HG02938 (cell line): ENCODE measurements at regions not wholly inside any gene's neighbourhood (a gene's known extent, or its start where the extent isn't known, plus 50 kb on each side); places are given as distances from the start of the nearest gene placed in this dataset.

Source experiments
- ATAC-seq: cut with Tn5 transposase; IDR thresholded peaks from one replicate; pipeline ENCODE4 v1.9.1; 2021; ENCODE audit warnings: mild to moderate bottlenecking, moderate library complexity; ENCODE audit not compliant: unreplicated experiment

DNA sequence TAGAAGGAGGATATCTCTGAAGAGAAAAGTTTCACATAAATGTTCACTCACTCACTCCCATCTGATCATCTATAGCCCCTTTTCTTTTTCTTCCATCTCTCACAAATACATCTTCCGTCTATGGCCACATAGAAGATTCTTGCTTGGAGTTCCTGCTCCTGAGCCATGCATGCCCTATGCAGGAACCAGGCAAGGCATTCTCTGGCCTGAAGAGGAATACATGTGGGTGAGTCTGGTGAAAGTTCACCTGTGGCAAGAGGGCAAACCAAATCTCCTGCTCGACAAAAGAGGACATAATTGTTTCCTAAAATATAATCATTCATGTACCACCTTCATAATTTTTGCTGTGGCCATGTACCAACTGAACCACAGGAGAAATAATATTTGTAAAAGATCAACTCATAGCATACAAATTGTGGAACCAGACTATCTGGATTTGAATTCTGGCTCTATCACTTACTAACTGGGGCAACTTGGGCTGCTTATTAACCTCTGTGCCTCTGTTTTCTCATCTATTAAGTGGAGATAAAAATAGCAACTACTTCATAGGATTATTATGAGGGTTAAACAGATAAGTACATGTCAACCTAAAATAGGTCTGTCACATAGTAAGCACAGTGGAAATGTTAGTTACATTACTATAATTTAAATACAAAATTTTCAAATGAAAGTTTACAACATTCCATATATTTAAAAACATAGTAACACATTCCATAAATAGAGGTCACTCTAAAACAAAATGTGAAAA is 121.2 kb upstream of the NFIB start:
- ATAC-seq = no peak

DNA sequence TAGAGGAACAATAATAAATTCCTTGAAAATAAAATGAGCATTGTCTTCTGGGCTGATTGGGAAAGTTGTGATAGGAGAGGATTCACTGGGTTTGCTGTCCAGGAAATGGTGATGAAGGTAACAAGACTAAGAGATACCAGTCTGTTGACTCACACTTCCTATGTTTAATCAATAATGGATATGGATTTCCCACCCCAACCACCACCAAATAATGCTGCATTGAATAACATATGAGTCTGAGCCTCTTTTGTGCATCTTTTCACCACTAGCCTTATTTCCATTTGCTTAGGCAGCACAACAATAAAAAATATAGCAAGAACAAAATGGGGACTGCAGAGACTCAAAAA is 120.2 kb upstream of the NFIB start:
- ATAC-seq = no peak

DNA sequence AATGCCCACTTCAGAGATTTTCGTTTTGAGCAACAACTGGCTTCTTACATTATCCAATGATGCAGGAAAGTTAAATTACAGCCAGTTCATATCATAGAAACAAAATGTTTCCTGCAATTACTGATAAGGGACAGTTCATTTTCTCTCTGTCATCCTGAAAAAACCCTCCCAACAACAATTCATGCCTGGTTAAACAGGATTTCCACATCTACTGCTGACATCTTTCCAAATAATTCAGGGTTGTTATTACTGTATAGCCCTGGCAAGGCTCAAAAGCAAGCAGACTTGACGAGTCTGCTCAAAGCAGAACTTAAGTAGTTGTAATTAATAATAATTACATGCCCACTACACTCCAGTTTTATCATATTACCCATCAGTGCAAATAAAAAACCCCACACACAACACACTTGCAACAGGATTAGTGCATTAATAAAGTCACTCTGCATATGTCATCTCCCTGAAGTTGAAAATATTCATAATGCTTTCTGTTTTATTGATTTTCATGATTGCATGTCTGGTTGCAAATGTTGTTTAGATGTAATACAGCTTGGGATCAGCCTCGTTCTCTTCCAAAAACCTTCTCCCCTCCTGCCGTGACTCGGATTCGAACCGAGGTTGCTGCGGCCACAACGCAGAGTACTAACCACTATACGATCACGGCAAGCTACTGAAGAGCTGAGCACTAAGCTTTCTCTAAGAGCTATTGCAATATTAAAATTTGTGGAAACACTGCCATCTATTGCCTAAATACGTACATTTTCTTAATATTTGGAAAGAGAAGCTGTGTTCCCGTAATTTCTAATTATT is 119.6 kb upstream of the NFIB start:
- peak; percentile 44 for ATAC-seq

DNA sequence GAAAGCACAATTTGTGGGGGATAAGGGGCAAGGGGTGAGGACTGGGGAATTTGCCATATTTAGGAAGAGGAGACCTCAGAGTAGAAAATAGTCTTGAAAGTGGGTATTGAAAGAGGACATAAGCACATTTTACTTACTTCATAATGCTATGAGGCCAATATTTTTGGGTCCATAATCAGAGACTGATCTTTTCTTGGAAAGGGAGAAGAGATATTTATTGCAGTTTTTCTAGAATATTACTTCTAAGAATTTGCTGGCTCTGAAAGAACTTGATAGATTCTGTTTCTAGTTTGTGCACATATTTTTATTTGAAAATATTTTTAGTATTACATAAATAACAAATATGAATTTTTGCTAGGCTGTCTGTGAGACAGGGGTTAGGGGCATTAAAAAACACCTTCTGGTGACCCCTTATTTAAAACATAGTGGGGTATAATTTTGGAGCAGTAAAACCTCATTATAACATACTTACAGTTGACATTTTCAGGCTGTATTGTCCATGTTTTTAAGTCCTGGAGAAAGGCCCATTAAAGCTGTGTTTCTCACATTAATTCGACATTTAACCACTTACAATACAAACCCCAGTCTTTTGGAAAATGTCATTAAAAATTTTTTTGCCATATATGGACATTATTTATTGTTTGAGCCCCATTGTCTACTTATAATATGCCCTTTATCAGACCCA is 118.9 kb upstream of the NFIB start:
- no peak for ATAC-seq

DNA sequence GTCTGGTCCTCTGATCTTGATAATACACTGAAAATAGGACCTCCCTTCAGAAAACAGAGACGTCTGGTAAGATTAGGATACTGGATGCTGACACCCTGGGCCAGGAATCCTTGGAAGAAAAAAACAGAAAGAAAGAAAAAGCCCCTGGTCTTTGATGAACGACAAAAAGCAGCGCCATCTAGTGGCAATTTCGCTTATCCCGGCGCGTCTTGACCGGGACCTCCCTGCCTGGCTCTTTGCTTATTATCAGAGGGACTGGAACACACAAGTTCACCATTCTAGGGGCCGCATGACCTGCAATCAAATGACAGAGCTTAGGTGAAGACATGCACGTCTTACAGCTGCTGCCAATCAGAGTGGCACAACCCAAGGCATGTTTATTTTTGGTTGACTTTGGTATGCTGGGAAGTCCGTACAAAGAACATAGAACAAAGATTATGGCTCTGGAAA is 114.9 kb upstream of the NFIB start:
- peak; percentile 55 for ATAC-seq

DNA sequence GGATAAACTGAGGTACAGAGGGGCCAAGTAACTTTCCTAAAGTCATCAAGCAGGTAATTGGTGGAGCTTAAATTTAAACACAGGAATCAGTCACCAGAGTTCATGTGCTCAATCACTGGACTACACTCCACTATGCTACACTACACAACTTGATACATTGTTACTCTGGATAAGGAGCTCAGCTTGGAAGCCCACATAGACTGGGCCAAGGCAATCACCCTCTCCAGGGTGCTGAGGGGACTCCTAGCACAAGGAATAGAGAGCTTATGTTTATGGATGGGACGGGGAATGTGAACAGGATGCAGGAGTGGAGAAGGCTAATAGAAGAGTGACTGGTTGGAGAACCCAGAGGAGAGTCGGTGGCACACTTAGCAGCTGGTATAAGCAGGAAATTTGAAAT is 113.5 kb upstream of the NFIB start:
- ATAC-seq = no peak

DNA sequence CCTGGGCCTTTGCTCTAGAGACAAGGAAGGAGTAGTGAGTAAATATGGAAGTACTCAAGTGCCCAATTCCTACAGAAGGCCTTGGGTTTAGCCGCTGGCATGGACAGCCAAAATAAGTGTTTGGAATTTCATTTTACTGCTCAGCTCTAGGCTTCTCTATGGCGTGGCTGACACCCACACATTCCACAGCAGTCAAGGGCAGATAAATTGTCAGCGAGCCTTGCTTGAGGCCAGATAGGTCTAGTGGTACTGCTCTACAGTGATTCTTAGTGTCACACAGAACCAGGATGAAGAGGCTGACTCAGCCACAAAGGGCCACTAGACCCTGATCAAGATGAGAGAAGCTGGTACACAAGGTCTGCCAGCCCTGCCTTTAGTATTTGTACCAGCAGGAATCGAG is 111.0 kb upstream of the NFIB start:
- ATAC-seq = no peak

DNA sequence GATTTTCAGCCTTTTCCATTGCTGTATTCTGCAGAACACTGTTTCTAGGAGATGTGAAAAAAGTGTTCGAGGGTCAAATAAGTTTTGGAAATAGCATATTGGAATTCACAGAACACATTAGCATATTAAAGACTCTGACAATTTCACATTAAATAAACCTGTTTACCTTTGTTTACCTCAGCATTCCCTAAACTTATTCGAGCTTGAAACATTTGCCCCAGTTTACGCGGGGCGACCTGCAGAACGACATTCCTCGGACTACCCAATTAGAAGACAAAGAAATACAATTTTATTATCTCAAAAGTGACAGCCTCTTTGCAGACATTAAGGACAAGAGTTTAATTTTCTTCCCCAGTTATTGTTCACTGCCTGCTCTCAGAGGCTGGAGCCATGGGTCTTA is 110.3 kb upstream of the NFIB start:
- no peak for ATAC-seq

DNA sequence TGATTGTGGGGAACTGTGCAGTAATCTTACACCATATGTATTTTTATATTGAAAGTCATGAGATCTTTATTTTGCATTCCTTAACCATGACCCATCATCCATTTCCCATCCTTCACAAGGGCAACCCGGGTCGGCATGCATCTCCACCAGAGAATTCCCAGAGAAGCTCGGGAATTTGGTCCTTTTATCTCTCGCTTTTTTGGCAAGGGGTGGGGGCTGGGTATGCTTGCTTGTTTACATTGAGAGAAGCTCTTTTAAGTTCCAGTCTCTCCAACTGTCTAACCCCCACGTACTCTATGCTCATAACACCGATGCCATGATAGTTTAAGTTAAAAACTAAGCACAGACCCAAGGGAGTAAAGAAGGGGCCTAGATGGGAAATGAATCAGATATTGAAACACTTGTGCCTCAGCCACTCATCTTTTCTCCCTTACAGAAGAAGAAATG is 109.9 kb upstream of the NFIB start:
- ATAC-seq = no peak

DNA sequence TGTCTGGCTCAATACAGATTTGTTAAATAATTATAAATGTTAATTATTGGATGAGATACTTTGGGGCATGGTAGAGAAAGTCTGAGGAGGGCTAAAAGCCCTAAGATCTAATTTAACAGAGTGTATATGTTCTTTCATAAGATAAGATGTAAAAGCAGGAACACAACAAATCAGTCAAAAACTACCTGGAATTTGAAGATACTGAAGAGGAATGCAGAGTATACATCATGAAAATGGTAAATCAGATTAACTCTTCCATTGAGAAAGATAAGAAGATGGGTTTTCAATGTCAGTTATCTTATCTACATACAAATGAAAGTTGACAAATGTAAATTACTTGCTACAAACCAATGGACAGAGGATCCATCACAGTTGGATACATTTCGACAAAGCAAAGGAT is 107.3 kb upstream of the NFIB start:
- no peak for ATAC-seq

DNA sequence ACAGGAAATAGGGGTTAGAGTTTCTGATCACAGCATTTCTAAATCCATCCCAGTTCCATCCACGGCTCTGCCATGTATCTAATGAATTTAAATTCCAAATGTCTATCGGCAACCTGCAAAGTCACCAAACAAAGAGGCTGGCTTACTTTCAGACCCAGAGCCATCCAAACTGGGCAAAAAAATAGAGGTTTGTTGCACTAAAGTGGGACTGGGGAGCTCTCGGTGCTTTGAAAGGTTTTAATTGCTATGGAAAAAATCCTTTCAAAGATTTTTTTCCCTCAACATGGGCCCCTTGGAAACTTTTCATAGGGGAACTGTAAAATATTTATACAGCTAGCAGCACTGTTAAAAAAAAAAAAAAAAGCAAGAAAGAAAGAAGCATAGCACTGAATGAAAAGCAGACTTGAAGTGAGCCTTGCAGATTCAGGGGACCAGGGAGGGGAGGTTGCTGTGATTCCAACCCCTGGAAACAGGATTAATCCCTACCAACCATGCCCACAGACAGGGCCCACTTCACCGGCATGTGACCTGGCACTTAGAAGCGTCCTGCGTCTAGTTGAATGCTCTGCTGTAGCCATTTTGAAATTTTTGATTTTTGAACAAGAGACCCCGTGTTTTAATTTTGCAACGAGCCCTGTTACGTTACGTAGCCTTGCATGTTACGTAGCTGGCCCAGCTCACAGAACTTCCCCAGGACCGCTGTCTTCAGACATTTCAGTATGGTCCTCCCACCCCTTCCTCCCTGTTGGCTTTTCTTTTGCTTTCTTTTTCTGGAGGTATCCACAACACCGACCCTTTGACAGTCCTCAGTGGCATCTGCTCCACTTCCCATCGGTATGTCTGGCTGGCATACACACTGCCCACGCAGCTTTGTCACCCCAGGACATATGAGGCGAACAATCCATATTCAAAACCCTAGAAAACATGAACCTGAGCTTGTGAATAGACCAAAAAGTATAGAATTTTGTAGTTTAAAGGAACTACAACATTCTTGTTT is 105.3 kb upstream of the NFIB start:
- ATAC-seq = no peak

DNA sequence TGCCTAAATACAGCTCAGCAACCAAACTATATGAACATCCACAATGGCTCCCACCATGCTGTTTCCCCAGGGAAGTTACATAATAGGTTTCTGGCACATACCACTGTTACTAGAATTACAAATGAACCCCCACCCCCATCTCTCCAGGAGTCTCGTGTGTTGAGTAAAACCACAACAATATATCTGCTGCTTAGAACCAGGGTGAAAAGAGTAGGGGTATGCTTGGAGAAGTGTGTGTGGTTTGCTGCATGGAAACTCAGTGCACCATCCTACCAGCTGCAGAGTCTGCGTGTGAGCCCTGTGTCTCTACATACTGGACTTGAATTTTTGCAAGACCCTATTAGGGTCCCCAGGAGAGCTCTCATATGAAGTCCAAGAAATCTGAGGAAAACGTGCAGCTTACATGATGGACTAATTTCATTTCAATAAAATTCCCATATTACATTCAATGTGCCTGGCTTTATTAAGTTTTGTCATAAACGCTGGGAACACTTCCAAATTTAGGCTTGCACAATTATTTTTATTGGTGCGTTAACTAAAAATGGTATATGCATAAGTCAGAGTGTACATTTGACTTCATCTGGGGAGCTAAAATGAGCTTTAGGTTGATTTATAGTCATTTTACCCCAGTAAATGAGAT is 104.5 kb upstream of the NFIB start:
- no peak for ATAC-seq

DNA sequence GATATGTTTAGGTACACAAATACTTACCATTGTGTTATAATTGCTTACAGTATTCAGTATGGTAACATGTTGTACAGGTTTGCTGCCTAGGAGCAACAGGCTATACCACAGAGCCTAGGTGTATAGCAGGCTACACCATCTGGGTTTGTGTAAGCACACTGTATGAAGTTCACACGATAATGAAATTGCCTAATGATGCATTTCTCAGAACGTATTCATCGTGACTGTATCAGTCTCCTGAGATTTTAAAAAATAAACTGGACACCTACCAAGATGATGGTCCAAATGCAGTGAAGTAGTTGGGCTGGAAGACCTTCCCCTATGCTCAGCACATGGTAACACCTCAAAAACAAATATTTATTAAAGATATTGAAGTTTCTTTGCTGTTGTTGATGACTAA is 103.3 kb upstream of the NFIB start:
- no peak for ATAC-seq

DNA sequence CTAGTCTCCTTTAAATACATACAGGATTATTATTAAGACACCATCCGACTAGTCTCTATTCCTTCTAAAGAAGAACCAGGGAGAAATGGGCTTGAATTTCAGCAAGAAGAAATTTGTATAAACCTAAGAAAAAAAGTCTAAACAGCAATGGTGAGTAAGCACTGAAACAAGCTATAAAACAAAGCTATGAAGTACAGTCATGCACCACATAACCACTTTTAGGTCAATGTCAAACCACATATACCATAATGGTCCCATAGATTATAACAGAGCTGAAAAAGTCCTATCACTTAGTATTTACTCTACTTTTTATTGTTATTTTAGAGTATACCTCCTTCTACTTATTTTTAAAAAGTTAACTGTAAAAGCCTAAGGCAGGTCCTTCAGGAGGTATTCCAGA is 102.0 kb upstream of the NFIB start:
- no peak for ATAC-seq

DNA sequence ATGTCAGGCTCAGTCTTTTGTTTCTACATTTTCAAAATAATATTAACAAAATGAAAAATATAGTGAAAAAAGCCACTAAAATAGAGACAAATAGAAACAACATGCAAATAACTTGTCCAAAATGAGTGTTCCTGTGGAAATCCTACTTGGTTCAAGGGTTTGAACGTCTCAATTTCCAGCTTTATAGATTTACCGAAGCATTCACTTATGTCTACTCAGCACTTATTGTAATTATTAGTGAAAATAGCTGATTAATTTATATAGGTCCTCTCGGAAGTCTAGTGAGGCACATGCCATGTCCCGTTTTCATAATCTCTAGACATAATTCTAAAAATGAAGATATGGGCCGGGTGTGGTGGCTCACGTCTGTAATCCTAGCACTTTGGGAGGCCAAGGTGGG is 99.9 kb upstream of the NFIB start:
- no peak for ATAC-seq

DNA sequence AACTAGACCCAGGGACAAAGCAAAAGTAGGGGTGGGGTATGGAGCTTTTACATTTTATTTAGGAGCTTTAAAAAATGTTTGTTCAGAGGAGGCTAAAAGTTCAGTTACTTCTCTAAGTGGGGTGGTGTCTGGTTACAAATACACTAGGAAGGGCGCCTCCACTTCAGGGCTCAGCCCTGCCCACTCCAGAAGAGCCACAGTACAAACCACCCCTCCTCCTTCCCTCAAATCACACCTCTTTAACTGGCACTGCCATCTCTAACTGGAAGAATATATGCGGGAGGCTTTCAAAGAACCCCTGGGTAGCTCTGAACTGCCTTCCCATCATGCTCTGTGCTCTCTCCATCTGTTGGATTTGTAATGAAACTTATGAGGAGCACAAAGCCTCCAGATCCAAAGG is 98.8 kb upstream of the NFIB start:
- no peak for ATAC-seq

DNA sequence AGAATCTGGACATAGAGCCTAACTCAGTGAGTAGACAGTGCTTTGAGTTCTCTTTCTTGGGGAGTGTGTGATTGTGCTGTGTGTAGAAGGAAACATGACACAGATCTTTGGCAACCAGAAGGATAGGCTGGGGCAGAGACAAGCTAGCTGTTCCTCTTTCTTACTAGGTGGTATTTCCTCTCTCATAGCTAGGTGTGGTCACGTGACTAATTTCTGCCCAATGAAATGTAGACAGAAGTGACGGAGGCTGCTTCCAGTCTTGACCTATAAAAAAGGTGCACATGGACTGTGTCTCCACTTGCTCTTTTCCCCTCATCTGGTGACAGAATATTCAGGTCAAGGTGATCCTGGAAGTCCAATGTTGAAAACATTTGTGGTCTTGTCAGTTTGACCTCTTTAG is 92.5 kb upstream of the NFIB start:
- ATAC-seq = no peak

DNA sequence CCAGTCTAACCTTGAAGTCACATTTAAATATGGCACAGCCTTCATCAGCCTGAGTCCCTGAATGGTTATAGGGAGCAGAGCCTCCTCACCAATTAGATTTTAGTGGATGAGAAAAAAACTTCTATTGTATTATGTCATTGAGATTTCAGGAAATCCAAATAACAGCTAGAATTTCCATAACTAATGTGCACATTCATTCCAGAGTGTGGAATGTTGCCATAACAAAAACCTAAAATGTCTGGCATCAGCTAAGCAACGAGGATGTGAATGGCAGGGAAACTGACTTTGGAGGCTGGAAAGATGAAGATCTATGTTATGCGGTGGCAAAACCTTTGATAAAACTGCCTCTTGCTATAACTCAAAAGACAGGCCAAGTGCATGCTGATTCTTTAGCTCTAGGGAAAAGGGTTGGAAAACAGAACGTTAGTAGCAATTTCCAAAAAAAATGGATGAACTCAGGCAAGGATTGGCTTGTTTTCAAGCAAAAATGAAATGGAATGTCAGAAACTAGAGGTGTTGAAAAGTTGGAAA is 91.3 kb upstream of the NFIB start:
- no peak for ATAC-seq

DNA sequence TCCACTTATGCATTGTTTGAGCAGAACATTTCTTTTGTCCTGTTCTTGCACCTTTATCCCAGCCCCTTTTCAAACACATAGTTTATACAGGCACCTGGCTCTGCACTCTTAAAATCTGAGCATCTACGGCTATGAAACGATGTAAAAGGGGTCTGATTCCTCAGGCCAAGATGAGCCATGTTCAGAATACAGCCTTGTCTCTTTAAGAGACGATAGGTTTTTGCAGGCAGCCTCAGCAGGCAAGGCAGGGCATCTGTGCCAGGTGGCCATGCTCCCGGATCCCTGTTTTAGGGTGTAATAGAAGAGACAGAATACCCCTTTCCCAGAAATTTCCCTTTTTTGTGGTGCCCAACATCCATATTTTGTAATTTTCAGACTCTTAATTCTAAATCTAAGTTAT is 89.1 kb upstream of the NFIB start:
- no peak for ATAC-seq

DNA sequence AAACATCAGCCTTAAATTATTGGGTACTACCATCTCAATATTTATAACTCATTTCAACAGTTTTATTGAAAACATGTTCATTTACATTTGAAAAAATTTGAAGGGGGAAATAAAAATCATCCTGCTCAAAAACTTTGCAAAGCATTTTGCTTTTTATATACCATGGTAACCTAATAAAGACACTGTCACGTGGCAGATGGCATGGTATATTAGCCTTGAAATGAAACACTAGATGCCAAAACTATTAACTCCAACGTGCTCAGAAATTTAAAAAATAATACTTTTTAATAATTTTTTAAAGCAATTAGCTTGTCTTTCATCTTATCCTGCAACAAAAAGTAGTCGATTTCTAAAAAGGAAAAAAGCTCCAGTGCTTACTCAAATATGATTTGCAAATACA is 88.6 kb upstream of the NFIB start:
- ATAC-seq = no peak
